HepG2 (cell line): ENCODE measurements at regions not wholly inside any gene's neighbourhood (a gene's known extent, or its start where the extent isn't known, plus 50 kb on each side); places are given as distances from the start of the nearest gene placed in this dataset.

Experiments
- ATAC-seq: fragments of 200-7000 bp; cut with Tn5 transposase; 3 replicates; pipeline ENCODE4 v1.9.1; 2020; ENCODE audit warnings: mild to moderate bottlenecking, moderate library complexity
- BruUV-seq: library from RNA; stranded (reverse); fragments of 400-500 nt; replicated peaks from 2 replicates; lab custom pipeline; 2021; lab: Mats Ljungman, UMichigan
- CTCF ChIA-PET: fragments of 300-600 bp; formaldehyde crosslinking; extraction: SDS; loops from one replicate; lab custom pipeline; 2021; ENCODE audit warnings: low total read pairs, inconsistent platforms, low intra/inter-chr PET ratio; lab: Yijun Ruan, JAX
- POLR2A ChIA-PET: fragments of 350-600 bp; sonication (Branson Sonifier 250); formaldehyde crosslinking; loops from one replicate; lab custom pipeline; 2020; ENCODE audit warnings: antibody characterized with exemption, inconsistent platforms; lab: Yijun Ruan, JAX
- DNase-seq: peaks from one replicate; pipeline ENCODE4 v3.0.0-alpha.2; 2015; ENCODE audit warnings: low spot score
- FAIRE-seq: peaks from 3 replicates; lab custom pipeline; 2011; peaks lifted over from hg19 to GRCh38; lab: Jason Lieb, UNC
- H2AFZ ChIP-seq: one replicate; pipeline ENCODE4 v1.6.1; 2011; ENCODE audit warnings: low read length, inconsistent platforms
- H3K27ac ChIP-seq: fragments of 300-600 bp; 3 replicates; pipeline ENCODE4 v1.8.0; 2011; ENCODE audit warnings: mixed run types, mild to moderate bottlenecking, mixed read lengths, low read length, inconsistent platforms; ENCODE audit not compliant: insufficient read depth; ENCODE audit errors: extremely low read length
- H3K27me3 ChIP-seq, 2 experiments: fragments of 200-600 bp in 1 of 2; 2 replicates in 1 of 2; 3 replicates in 1 of 2; pipeline versions ENCODE4 v1.6.0 to v1.8.0; 2011; ENCODE audit warnings: low read length in 2 of 2, mild to moderate bottlenecking in 2 of 2, moderate library complexity in 2 of 2, inconsistent platforms in 1 of 2; ENCODE audit not compliant: insufficient read depth in 2 of 2, control insufficient read depth in 1 of 2
- H3K36me3 ChIP-seq, 2 experiments: fragments of 200-600 bp in 1 of 2; replicated peaks in 1 of 2; 2 replicates in 1 of 2; 3 replicates in 1 of 2; pipeline versions ENCODE4 v1.5.1 to v1.8.0; 2011; ENCODE audit warnings: low read length in 2 of 2, inconsistent platforms in 1 of 2; ENCODE audit not compliant: insufficient read depth in 2 of 2, control insufficient read depth in 1 of 2
- H3K4me1 ChIP-seq: 2 replicates; pipeline ENCODE4 v1.5.1; 2012; ENCODE audit warnings: low read length, inconsistent platforms; ENCODE audit not compliant: insufficient read depth
- H3K4me2 ChIP-seq: 2 replicates; pipeline ENCODE4 v1.6.0; 2011; ENCODE audit warnings: low read depth, low read length, inconsistent platforms
- H3K4me3 ChIP-seq, 3 experiments: fragments of 200-600 bp in 1 of 3; sonication (generic), shearing (Covaris generic) in 1 of 3; replicated peaks in 1 of 3; 2 replicates each; pipeline ENCODE4 v1.5.1; 2011 to 2016; ENCODE audit warnings: low read length in 3 of 3, inconsistent platforms in 2 of 3, low read depth in 2 of 3, mild to moderate bottlenecking in 2 of 3, control low read depth in 1 of 3, mixed read lengths in 1 of 3; ENCODE audit not compliant: insufficient read depth in 1 of 3
- H3K79me2 ChIP-seq: one replicate; pipeline ENCODE4 v1.6.1; 2011; ENCODE audit warnings: low read length, inconsistent platforms; ENCODE audit not compliant: insufficient read depth
- H3K9ac ChIP-seq: 2 replicates; pipeline ENCODE4 v1.6.0; 2011; ENCODE audit warnings: mild to moderate bottlenecking, low read depth, low read length, inconsistent platforms; ENCODE audit not compliant: insufficient read depth
- H3K9me3 ChIP-seq: 2 replicates; pipeline ENCODE4 v1.5.1; 2012; ENCODE audit warnings: mild to moderate bottlenecking, low read length
- H4K20me1 ChIP-seq: 2 replicates; pipeline ENCODE4 v1.6.0; 2011; ENCODE audit warnings: inconsistent platforms, mild to moderate bottlenecking, low read length, moderate library complexity; ENCODE audit not compliant: insufficient read depth
- ATF7 ChIP-seq, 2 experiments: fragments of 450-650 bp in 1 of 2; sonication (generic) in 1 of 2; formaldehyde crosslinking in 1 of 2; IDR thresholded peaks; 2 replicates each; pipeline versions ENCODE4 v1.4.0 to v1.6.1; 2016 to 2020; ENCODE audit warnings: antibody characterized with exemption in 1 of 2, mild to moderate bottlenecking in 1 of 2, missing genetic modification reagents in 1 of 2
- CREB1 ChIP-seq, 2 experiments: fragments of 450-650 bp in 1 of 2; IDR thresholded peaks; 2 replicates each; pipeline ENCODE4 v1.6.1; 2016 to 2017; ENCODE audit warnings: control low read depth in 1 of 2, mild to moderate bottlenecking in 1 of 2, missing compliant biosample characterization in 1 of 2, missing genetic modification characterization in 1 of 2
- ZNF224 ChIP-seq: sonication (generic); formaldehyde crosslinking; IDR thresholded peaks from 2 replicates; pipeline ENCODE4 v1.5.0; 2020; ENCODE audit warnings: mild to moderate bottlenecking, missing genetic modification reagents
- ZNF383 ChIP-seq: sonication (generic); formaldehyde crosslinking; IDR thresholded peaks from 2 replicates; pipeline ENCODE4 v1.4.0; 2020; ENCODE audit warnings: missing genetic modification reagents, mild to moderate bottlenecking, borderline replicate concordance
- ZNF562 ChIP-seq: sonication (generic); formaldehyde crosslinking; IDR thresholded peaks from 2 replicates; pipeline ENCODE4 v1.8.0; 2022; ENCODE audit warnings: missing genetic modification reagents, borderline replicate concordance
- ZNF678 ChIP-seq: sonication (generic); formaldehyde crosslinking; IDR thresholded peaks from 2 replicates; pipeline ENCODE4 v1.4.0; 2020; ENCODE audit warnings: mild to moderate bottlenecking, missing genetic modification reagents
- WGBS: methylation state at CpG from one replicate; pipeline ENCODE4 v1.1.6; 2017; ENCODE audit warnings: low lambda C conversion rate; 5-methylcytosine and 5-hydroxymethylcytosine counted together
- in situ Hi-C: cut with HindIII; loops from 2 replicates; pipeline ENCODE4 v1.10.0; 2017; ENCODE audit warnings: low pct_unique_long_range_greater_than_20kb; ENCODE audit not compliant: extremely low pct_ligation_motif_present
- intact Hi-C: fragments of 100-400 bp; cut with micrococcal nuclease; formaldehyde crosslinking; loops from one replicate; pipeline ENCODE4 v1.10.0; 2022; ENCODE audit not compliant: unreplicated experiment
- TF ChIP-seq, protein P1 (sequence below): sonication (generic); formaldehyde crosslinking; IDR thresholded peaks from 2 replicates; pipeline ENCODE4 v1.5.1; 2020; ENCODE audit warnings: missing genetic modification reagents, mild to moderate bottlenecking, borderline replicate concordance

DNA sequence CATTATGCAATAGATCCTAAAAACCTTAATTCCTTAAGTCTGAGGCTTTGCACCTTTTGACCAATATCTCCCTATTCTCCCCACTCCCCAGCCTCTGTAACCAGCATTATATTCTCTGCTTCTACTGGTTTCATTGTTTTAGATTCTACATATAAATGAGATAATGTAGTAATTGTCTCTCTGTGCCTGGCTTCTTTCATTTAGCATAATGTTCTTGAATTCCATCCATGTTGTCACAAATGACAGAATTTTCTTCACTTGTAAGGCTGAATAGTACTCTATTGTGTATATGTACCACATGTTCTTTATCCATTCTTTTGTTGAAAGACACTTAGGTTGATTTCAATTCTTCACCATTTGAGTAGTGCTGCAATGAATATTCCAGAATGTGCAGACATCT lies 66.0 kb downstream of the MAGEC1 start:
- CTCF ChIA-PET: no interaction called here
- Histone ChIP-seq H3K4me1 (no peaks in the 10 kb centered on the region), H3K9ac (no peak overlapping the region), H3K4me3 (no peak overlapping the region), H3K36me3 (no peaks in the 10 kb centered on the region), H3K79me2 (no peaks in the 10 kb centered on the region), H2AFZ (no peak overlapping the region), H3K9me3 (peaks cover 23% of the 10 kb centered on the region; the same call in 1 of the 2 replicates), H3K4me2 (no peak overlapping the region), H3K27me3 (no peaks in the 10 kb centered on the region), H4K20me1 (no peaks in the 10 kb centered on the region), H3K27ac (no peak overlapping the region)
- FAIRE-seq (no peak), ATAC-seq (no peak), DNase-seq (no peak)
- POLR2A ChIA-PET: no interaction called here
- intact Hi-C loops: no loop called here
- TF ChIP-seq ZNF224 (no peak), ZNF678 (no peak), ZNF562 (CRISPR knock-in tag) (no peak)
- TF ChIP-seq, protein P1, sequence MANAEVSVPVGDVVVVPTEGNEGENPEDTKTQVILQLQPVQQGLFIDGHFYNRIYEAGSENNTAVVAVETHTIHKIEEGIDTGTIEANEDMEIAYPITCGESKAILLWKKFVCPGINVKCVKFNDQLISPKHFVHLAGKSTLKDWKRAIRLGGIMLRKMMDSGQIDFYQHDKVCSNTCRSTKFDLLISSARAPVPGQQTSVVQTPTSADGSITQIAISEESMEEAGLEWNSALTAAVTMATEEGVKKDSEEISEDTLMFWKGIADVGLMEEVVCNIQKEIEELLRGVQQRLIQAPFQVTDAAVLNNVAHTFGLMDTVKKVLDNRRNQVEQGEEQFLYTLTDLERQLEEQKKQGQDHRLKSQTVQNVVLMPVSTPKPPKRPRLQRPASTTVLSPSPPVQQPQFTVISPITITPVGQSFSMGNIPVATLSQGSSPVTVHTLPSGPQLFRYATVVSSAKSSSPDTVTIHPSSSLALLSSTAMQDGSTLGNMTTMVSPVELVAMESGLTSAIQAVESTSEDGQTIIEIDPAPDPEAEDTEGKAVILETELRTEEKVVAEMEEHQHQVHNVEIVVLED: no peak
- in situ Hi-C loops: no loop called here
- BruUV-seq: no TSS peak

DNA sequence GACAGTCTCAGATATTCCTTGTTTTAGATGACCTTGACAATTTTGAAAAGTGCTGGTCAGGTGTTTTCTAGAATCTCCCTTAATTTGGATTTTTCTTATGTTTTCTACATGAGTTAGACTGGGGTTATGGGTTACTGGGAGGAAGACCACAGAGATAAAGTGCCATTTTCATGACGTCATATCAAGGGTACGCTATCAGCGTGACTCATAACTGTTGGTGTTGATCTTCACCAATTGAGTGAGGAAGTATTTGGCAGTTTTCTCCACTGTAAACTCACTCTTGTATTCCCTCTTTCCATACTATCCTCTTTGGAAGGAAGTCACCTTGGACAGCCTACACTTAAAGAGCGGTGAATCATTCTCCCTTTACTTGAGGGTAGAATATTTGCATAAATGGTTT lies 56.9 kb downstream of the MAGEC1 start:
- Histone ChIP-seq H3K79me2 (no peaks in the 10 kb centered on the region), H3K9me3 (peaks cover 55% of the 10 kb centered on the region), H3K9ac (no peak overlapping the region), H2AFZ (no peak overlapping the region), H3K4me3 (no peak overlapping the region), H3K36me3 (no peaks in the 10 kb centered on the region), H3K4me1 (no peaks in the 10 kb centered on the region), H3K27me3 (no peaks in the 10 kb centered on the region), H3K27ac (no peak overlapping the region), H4K20me1 (no peaks in the 10 kb centered on the region), H3K4me2 (no peak overlapping the region)
- ATAC-seq (no peak), DNase-seq (no peak), FAIRE-seq (no peak)
- in situ Hi-C loops: no loop called here
- BruUV-seq: no TSS peak
- 33% methylated on average over 4 of the region's 4 CpGs for WGBS
- TF ChIP-seq CREB1 (IDR thresholded peaks at IDR 0.05) (peak; percentile 93), CREB1 (CRISPR knock-in tag; IDR thresholded peaks at IDR 0.05) (no peak), ATF7 (IDR thresholded peaks at IDR 0.05) (peak; percentile 92), ATF7 (CRISPR knock-in tag; IDR thresholded peaks at IDR 0.05) (no peak), ZNF383 (no peak)
- intact Hi-C loops: no loop called here
- ChIA-PET POLR2A (no interaction called here), CTCF (no interaction called here)
